Neutrophil (primary cell): ENCODE measurements at regions not wholly inside any gene's neighbourhood (a gene's known extent, or its start where the extent isn't known, plus 50 kb on each side); places are given as distances from the start of the nearest gene placed in this dataset.

Experiments used
- H3K27ac ChIP-seq: fragments of 200-600 bp; sonication (generic); 2 replicates; pipeline ENCODE4 v1.5.1; 2016; ENCODE audit warnings: mild to moderate bottlenecking, moderate library complexity
- H3K27me3 ChIP-seq: fragments of 200-600 bp; sonication (generic); 2 replicates; pipeline ENCODE4 v1.6.0; 2016; ENCODE audit warnings: mild to moderate bottlenecking
- H3K36me3 ChIP-seq: fragments of 200-600 bp; sonication (generic); 2 replicates; pipeline ENCODE4 v1.5.1; 2017
- H3K4me1 ChIP-seq, 2 experiments: fragments of 200-600 bp in 1 of 2; sonication (generic) in 1 of 2; 1 replicate in 1 of 2; 2 replicates in 1 of 2; pipeline versions ENCODE4 v1.5.1 to v1.6.1; 2013 to 2016; ENCODE audit warnings: low read depth in 1 of 2, low read length in 1 of 2, mild to moderate bottlenecking in 1 of 2, moderate library complexity in 1 of 2; ENCODE audit not compliant: control insufficient read depth in 1 of 2, insufficient read depth in 1 of 2
- H3K4me3 ChIP-seq, 2 experiments: fragments of 200-600 bp in 1 of 2; sonication (generic) in 1 of 2; 1 replicate in 1 of 2; 2 replicates in 1 of 2; pipeline ENCODE4 v1.5.1; 2013 to 2016; ENCODE audit warnings: low read depth in 1 of 2, low read length in 1 of 2, mild to moderate bottlenecking in 1 of 2, moderate library complexity in 1 of 2
- H3K9me3 ChIP-seq: fragments of 200-600 bp; sonication (generic); 2 replicates; pipeline ENCODE4 v1.5.1; 2016
- TF ChIP-seq, protein P1 (sequence below): fragments of 200-600 bp; sonication (generic); IDR thresholded peaks from 2 replicates; pipeline ENCODE4 v1.5.1; 2016; ENCODE audit warnings: antibody characterized with exemption

DNA sequence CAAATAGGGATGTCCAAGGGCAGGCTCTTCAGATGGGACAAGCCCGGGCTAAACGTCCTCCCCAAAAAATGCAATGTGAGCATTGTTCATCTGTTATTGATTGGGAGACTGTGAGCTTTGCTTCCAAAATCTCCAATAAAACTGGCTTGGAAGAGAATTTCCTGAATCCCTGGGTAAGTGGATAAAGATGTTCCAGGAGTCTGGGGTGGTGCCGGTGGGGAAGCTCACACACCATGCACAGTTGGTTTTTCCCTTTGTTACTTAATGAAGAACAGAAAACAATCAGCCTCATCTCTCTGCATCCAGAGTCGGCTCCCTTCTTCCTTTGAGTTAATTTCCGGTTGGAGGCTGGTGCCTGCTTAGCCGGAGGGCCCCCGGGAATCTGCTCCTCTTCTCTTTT lies 72.1 kb upstream of the ZBTB40 start:
- H3K4me3 ChIP-seq = no peak overlapping the region
- H3K36me3 ChIP-seq = no peaks in the 10 kb centered on the region
- no peaks in the 10 kb centered on the region for H3K4me1 ChIP-seq
- no peaks in the 10 kb centered on the region for H3K9me3 ChIP-seq
- TF ChIP-seq, protein P1, sequence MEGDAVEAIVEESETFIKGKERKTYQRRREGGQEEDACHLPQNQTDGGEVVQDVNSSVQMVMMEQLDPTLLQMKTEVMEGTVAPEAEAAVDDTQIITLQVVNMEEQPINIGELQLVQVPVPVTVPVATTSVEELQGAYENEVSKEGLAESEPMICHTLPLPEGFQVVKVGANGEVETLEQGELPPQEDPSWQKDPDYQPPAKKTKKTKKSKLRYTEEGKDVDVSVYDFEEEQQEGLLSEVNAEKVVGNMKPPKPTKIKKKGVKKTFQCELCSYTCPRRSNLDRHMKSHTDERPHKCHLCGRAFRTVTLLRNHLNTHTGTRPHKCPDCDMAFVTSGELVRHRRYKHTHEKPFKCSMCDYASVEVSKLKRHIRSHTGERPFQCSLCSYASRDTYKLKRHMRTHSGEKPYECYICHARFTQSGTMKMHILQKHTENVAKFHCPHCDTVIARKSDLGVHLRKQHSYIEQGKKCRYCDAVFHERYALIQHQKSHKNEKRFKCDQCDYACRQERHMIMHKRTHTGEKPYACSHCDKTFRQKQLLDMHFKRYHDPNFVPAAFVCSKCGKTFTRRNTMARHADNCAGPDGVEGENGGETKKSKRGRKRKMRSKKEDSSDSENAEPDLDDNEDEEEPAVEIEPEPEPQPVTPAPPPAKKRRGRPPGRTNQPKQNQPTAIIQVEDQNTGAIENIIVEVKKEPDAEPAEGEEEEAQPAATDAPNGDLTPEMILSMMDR = no peak
- H3K27me3 ChIP-seq = peaks cover 25% of the 10 kb centered on the region
- no peak overlapping the region for H3K27ac ChIP-seq

DNA sequence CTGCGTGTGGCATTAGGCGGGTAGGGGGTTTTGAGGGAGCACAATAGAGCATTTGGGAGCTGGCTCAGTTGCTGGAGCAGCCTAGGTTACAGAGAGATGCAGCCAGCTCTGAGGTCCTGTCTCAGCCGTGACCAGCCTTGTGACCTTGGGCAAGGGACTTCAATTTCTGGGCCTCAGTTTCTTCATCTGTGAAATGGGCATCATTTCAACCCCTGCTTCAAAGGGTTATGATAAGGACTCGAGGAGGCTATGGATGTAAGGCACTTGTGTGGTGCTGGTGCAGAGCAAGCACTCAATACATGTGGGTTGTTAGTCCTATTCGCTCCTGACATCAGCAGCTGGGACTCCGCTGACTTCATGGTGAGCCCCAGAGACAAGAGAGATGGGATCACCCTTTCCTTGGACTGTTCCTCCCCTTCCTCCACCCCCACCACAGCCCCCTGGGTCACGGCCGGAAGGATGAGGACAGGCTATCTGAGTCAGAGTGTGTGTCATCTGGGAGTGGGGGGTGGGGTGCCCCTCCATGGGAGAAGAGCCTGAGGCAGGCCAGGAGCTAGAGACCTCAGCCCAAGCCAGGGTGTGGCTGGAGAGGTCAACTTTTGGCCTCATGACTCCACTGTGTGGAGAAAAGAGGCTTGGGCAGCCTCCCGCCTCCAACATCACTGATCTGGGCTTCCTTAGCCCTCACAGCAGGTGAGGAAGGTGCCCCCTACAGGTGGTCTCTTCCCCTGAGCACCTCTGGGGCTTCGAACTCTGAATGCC lies 71.4 kb upstream of the ZBTB40 start:
- no peaks in the 10 kb centered on the region for H3K9me3 ChIP-seq
- no peaks in the 10 kb centered on the region for H3K36me3 ChIP-seq
- TF ChIP-seq, protein P1 = no peak
- no peak overlapping the region for H3K27ac ChIP-seq
- H3K4me3 ChIP-seq = no peak overlapping the region
- peaks cover 25% of the 10 kb centered on the region for H3K27me3 ChIP-seq
- no peaks in the 10 kb centered on the region for H3K4me1 ChIP-seq

DNA sequence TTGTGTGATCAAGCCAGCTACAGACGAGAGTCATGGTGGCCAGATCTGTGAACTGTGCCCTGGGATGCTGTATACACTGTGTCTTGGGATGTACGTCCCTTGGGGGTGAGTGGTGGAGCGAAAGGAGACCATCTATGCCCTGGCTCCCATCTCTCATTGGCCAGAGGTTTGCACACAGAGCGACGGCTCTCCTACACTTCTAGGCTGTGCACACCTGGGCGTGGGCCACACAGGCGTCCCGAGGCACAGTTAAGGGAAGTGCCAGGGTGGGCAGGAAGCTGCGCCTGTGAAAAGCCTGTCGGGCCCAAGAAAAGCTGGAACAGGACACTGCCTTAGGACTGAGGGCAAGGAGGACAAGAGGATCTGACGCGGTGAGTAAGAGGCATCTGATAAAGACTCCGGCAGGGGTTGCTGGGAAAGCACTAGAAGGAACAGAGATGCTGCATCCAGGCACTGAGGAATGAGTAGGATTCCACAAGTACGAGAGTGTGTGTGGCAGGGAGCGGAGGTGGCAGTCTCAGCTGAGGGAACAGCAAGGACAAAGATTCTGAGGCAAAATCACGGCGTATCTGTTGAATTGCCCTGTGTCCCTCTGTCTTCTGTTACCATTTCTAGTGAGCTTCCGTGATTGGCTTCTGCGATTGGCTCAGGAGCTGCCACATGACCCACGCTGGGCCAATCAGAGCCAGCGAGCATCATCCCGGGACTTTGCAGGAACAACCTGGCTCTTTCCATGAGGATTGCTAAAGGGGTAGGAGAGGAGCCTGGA lies 67.9 kb upstream of the ZBTB40 start:
- TF ChIP-seq, protein P1 = no peak
- H3K27ac ChIP-seq = no peak overlapping the region
- no peaks in the 10 kb centered on the region for H3K9me3 ChIP-seq
- no peaks in the 10 kb centered on the region for H3K4me1 ChIP-seq
- peaks cover 26% of the 10 kb centered on the region for H3K27me3 ChIP-seq
- no peaks in the 10 kb centered on the region for H3K36me3 ChIP-seq
- H3K4me3 ChIP-seq = no peak overlapping the region

GRCh38 chr1:22385537-22385936 lies 66.1 kb upstream of the ZBTB40 start:
- no peaks in the 10 kb centered on the region for H3K4me1 ChIP-seq
- H3K27me3 ChIP-seq = peaks cover 27% of the 10 kb centered on the region
- no peak overlapping the region for H3K4me3 ChIP-seq
- H3K27ac ChIP-seq = no peak overlapping the region
- H3K9me3 ChIP-seq = no peaks in the 10 kb centered on the region
- TF ChIP-seq, protein P1 = no peak
- H3K36me3 ChIP-seq = no peaks in the 10 kb centered on the region

DNA sequence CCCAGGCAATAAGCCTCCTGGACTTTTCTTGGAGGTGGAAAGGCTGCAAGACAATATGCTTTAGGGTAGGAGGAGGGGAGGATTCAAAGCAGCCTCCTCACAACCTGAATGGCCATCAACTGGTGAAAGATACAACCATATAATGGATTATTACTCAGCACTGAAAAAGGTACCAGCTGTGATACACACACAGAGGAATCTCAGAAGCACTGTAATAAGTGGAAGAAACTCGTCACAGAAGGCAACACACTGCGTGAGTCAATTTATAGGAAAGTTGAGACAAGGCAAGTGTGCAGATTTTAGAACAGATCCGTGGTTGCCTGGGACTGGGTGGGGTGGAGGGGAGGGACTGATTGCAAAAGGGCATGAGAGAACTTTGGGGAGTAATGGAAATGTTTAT lies 64.9 kb upstream of the ZBTB40 start:
- no peaks in the 10 kb centered on the region for H3K36me3 ChIP-seq
- no peaks in the 10 kb centered on the region for H3K9me3 ChIP-seq
- TF ChIP-seq, protein P1 = no peak
- H3K4me3 ChIP-seq = no peak overlapping the region
- H3K27ac ChIP-seq = no peak overlapping the region
- H3K4me1 ChIP-seq = no peaks in the 10 kb centered on the region
- peaks cover 27% of the 10 kb centered on the region for H3K27me3 ChIP-seq
